Smooth muscle cell (in vitro differentiated cells): ENCODE measurements at regions not wholly inside any gene's neighbourhood (a gene's known extent, or its start where the extent isn't known, plus 50 kb on each side); places are given as distances from the start of the nearest gene placed in this dataset.

Experiments
- DNase-seq: peaks from one replicate; lab custom pipeline; 2025; ENCODE audit not compliant: unreplicated experiment; lab: John Stamatoyannopoulos, UW
- H2AFZ ChIP-seq: fragments of 200-600 bp; sonication (generic); 2 replicates; pipeline ENCODE4 v1.6.0; 2016; ENCODE audit warnings: antibody characterized with exemption, low read depth, mild to moderate bottlenecking
- H3F3A ChIP-seq: fragments of 200-600 bp; sonication (generic); 2 replicates; pipeline ENCODE4 v1.6.0; 2017; ENCODE audit warnings: antibody characterized with exemption, low read depth
- H3K27ac ChIP-seq: fragments of 200-600 bp; sonication (generic); 2 replicates; pipeline ENCODE4 v1.5.1; 2016; ENCODE audit warnings: low read depth, mild to moderate bottlenecking
- H3K27me3 ChIP-seq: fragments of 200-600 bp; sonication (generic); 2 replicates; pipeline ENCODE4 v1.6.1; 2016; ENCODE audit warnings: low read depth, mild to moderate bottlenecking
- H3K36me3 ChIP-seq: fragments of 200-600 bp; sonication (generic); 2 replicates; pipeline ENCODE4 v1.5.1; 2016; ENCODE audit warnings: low read depth
- H3K4me1 ChIP-seq: fragments of 200-600 bp; sonication (generic); 2 replicates; pipeline ENCODE4 v1.5.1; 2016; ENCODE audit warnings: low read depth
- H3K4me2 ChIP-seq: fragments of 200-600 bp; sonication (generic); 2 replicates; pipeline ENCODE4 v1.6.0; 2016; ENCODE audit warnings: mild to moderate bottlenecking
- H3K4me3 ChIP-seq: fragments of 200-600 bp; sonication (generic); 2 replicates; pipeline ENCODE4 v1.5.1; 2016; ENCODE audit warnings: mild to moderate bottlenecking
- H3K79me2 ChIP-seq: fragments of 200-600 bp; sonication (generic); 2 replicates; pipeline ENCODE4 v1.6.0; 2016; ENCODE audit warnings: low read depth, mild to moderate bottlenecking
- H3K9ac ChIP-seq: fragments of 200-600 bp; sonication (generic); 2 replicates; pipeline ENCODE4 v1.6.0; 2016; ENCODE audit warnings: low read depth
- H3K9me3 ChIP-seq: fragments of 200-600 bp; sonication (generic); replicated peaks from 2 replicates; pipeline ENCODE4 v1.5.1; 2016; ENCODE audit warnings: low read depth
- H4K20me1 ChIP-seq: fragments of 200-600 bp; sonication (generic); 2 replicates; pipeline ENCODE4 v1.6.0; 2016; ENCODE audit warnings: low read depth
- CTCF ChIP-seq: fragments of 200-600 bp; sonication (generic); IDR thresholded peaks from 2 replicates; pipeline ENCODE4 v1.5.1; 2017; ENCODE audit warnings: borderline replicate concordance, mild to moderate bottlenecking, antibody characterized with exemption; ENCODE audit not compliant: insufficient read depth, poor library complexity, severe bottlenecking
- WGBS: methylation state at CpG from one replicate; pipeline ENCODE4 v1.1.7; 2016; ENCODE audit warnings: low lambda C conversion rate; 5-methylcytosine and 5-hydroxymethylcytosine counted together

- no peaks in the 10 kb centered on the region for H3K36me3 ChIP-seq
- H2AFZ ChIP-seq = no peak overlapping the region
- no peaks in the 10 kb centered on the region for H3K27me3 ChIP-seq
- no peaks in the 10 kb centered on the region for H3K9me3 ChIP-seq
- H3K9ac ChIP-seq = no peak overlapping the region
- no peak overlapping the region for H3K27ac ChIP-seq
- H3K4me2 ChIP-seq = no peak overlapping the region
- H4K20me1 ChIP-seq = no peaks in the 10 kb centered on the region
- no peak for TF ChIP-seq CTCF
- no peaks in the 10 kb centered on the region for H3F3A ChIP-seq
- no peak overlapping the region for H3K4me3 ChIP-seq
- DNase-seq = no peak
- no peaks in the 10 kb centered on the region for H3K4me1 ChIP-seq
- 28% methylated on average over 3 of the region's 3 CpGs for WGBS
- no peaks in the 10 kb centered on the region for H3K79me2 ChIP-seq
Measured at GRCh38 chr4:133263104-133263503, 114.0 kb downstream of the PCDH10 start.

GRCh38 chr4:133247861-133248260 lies 98.8 kb downstream of the PCDH10 start:
- H3K27me3 ChIP-seq = no peaks in the 10 kb centered on the region
- no peak for TF ChIP-seq CTCF
- DNase-seq = no peak
- H2AFZ ChIP-seq = peak overlapping the region; percentile 38
- no peaks in the 10 kb centered on the region for H3F3A ChIP-seq
- H3K9me3 ChIP-seq = no peaks in the 10 kb centered on the region
- 97% methylated on average over 2 of the region's 2 CpGs for WGBS
- H3K36me3 ChIP-seq = no peaks in the 10 kb centered on the region
- H3K4me1 ChIP-seq = no peaks in the 10 kb centered on the region
- H3K27ac ChIP-seq = no peak overlapping the region
- no peak overlapping the region for H3K4me2 ChIP-seq
- no peak overlapping the region for H3K4me3 ChIP-seq
- H3K9ac ChIP-seq = no peak overlapping the region
- H3K79me2 ChIP-seq = no peaks in the 10 kb centered on the region
- H4K20me1 ChIP-seq = no peaks in the 10 kb centered on the region

- Histone ChIP-seq H3K4me2 (no peak overlapping the region), H3K9me3 (no peaks in the 10 kb centered on the region), H3K4me1 (no peaks in the 10 kb centered on the region), H3K27ac (no peak overlapping the region), H4K20me1 (no peaks in the 10 kb centered on the region), H3K36me3 (no peaks in the 10 kb centered on the region), H3K9ac (no peak overlapping the region), H2AFZ (no peak overlapping the region), H3K27me3 (no peaks in the 10 kb centered on the region), H3K79me2 (no peaks in the 10 kb centered on the region), H3F3A (no peaks in the 10 kb centered on the region), H3K4me3 (no peak overlapping the region)
- DNase-seq = no peak
- no peak for TF ChIP-seq CTCF
- WGBS = 100% methylated on average over 1 of the region's 1 CpG
Measured at GRCh38 chr4:133245226-133245625, 96.1 kb downstream of the PCDH10 start.
